GM12892 (cell line): ENCODE measurements at regions not wholly inside any gene's neighbourhood (a gene's known extent, or its start where the extent isn't known, plus 50 kb on each side); places are given as distances from the start of the nearest gene placed in this dataset.

Experiments
- POLR2A ChIP-seq: IDR thresholded peaks from 2 replicates; pipeline ENCODE4 v1.6.1; 2011; ENCODE audit warnings: low read depth, low read length, control low read depth
- TAF1 ChIP-seq: IDR thresholded peaks from 2 replicates; pipeline ENCODE4 v1.6.1; 2011; ENCODE audit warnings: low read depth, mild to moderate bottlenecking, control low read depth, low read length, borderline replicate concordance

DNA sequence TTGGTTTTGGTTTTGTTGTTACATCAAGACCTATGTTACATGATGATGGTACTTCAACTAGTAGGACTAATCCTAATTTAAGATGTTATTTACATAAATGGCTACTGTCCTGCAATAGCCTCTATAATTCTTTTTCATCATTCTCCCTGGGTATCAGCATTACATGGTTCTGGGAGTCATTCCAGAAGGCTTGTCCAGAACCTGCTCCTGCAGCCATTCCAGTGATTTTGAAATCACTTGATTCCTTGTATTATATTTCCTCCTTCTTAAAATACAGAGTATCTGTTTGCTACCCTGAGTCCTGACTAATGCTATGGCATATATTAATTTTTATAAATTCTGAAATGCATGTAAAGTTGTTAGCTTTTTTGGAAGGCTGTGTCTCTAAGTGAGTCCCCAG lies 400.5 kb upstream of the MEIS1 start:
- TF ChIP-seq POLR2A (no peak), TAF1 (no peak)
